HCT116 (cell line): ENCODE measurements at regions not wholly inside any gene's neighbourhood (a gene's known extent, or its start where the extent isn't known, plus 50 kb on each side); places are given as distances from the start of the nearest gene placed in this dataset.

Experiments
- ATAC-seq: fragments of 200-7000 bp; cut with Tn5 transposase; 2 replicates; pipeline ENCODE4 v1.9.1; 2020; ENCODE audit warnings: mild to moderate bottlenecking, moderate library complexity
- BruUV-seq: library from RNA; stranded (reverse); fragments of 400-500 nt; replicated peaks from 2 replicates; lab custom pipeline; 2021; lab: Mats Ljungman, UMichigan
- CTCF ChIA-PET: fragments of 300-600 bp; sonication (Branson Sonifier 250); formaldehyde crosslinking; loops from one replicate; lab custom pipeline; 2021; ENCODE audit warnings: antibody characterized with exemption; lab: Charles Lee
- POLR2A ChIA-PET: fragments of 300-600, 350-600 bp; sonication (Branson Sonifier 250); formaldehyde crosslinking; loops from one replicate; lab custom pipeline; 2021; ENCODE audit warnings: antibody characterized with exemption; lab: Charles Lee
- RAD21 ChIA-PET, 2 experiments: fragments of 300-600 bp; sonication (Branson Sonifier 250); formaldehyde crosslinking; loops; one replicate each; lab custom pipeline; 2023; ENCODE audit warnings: low total read pairs in 2 of 2; ENCODE audit not compliant: uncharacterized antibody in 2 of 2, unreplicated experiment in 2 of 2, low non-redundant PET in 1 of 2; lab: Charles Lee
- DNase-seq: peaks from one replicate; pipeline ENCODE4 v3.0.0-alpha.2; 2010; ENCODE audit warnings: low read depth, low spot score
- H2AFZ ChIP-seq: fragments of 200-600 bp; shearing (Covaris generic), sonication (generic); 2 replicates; pipeline ENCODE4 v1.6.1; 2017; ENCODE audit warnings: low read depth, mixed run types, mixed read lengths, antibody characterized with exemption, low read length; ENCODE audit not compliant: poor library complexity, severe bottlenecking
- H3K27ac ChIP-seq: 2 replicates; pipeline ENCODE4 v1.5.1; 2012; ENCODE audit warnings: low read depth, low read length
- H3K27me3 ChIP-seq: fragments of 200-600 bp; sonication (generic); 2 replicates; pipeline ENCODE4 v1.6.1; 2016; ENCODE audit warnings: mixed run types, low read length, mixed read lengths; ENCODE audit not compliant: insufficient read depth
- H3K36me3 ChIP-seq, 2 experiments: fragments of 200-500 bp in 1 of 2; fragments of 200-600 bp in 1 of 2; sonication (Bioruptor generic) in 1 of 2; sonication (generic) in 1 of 2; 2 replicates each; pipeline versions ENCODE4 v1.5.1 to v1.6.1; 2014 to 2016; ENCODE audit warnings: low read length in 2 of 2, inconsistent platforms in 1 of 2, mixed read lengths in 1 of 2, mixed run types in 1 of 2; ENCODE audit not compliant: insufficient read depth in 2 of 2, control insufficient read depth in 1 of 2
- H3K4me1 ChIP-seq, 2 experiments: fragments of 200-600 bp in 1 of 2; sonication (generic) in 1 of 2; 2 replicates each; pipeline versions ENCODE4 v1.5.1 to v1.6.1; 2012 to 2017; ENCODE audit warnings: low read length in 2 of 2, inconsistent platforms in 1 of 2, mild to moderate bottlenecking in 1 of 2, mixed read lengths in 1 of 2, mixed run types in 1 of 2, moderate library complexity in 1 of 2; ENCODE audit not compliant: insufficient read depth in 2 of 2, control insufficient read depth in 1 of 2
- H3K4me2 ChIP-seq: fragments of 200-600 bp; sonication (generic); 2 replicates; pipeline ENCODE4 v1.6.1; 2017; ENCODE audit warnings: mixed run types, low read length, mixed read lengths
- H3K4me3 ChIP-seq, 2 experiments: fragments of 200-600 bp in 1 of 2; sonication (generic) in 1 of 2; replicated peaks in 1 of 2; 2 replicates each; pipeline ENCODE4 v1.5.1; 2011 to 2016; ENCODE audit warnings: low read length in 2 of 2, control low read depth in 1 of 2, low read depth in 1 of 2, mild to moderate bottlenecking in 1 of 2, mixed read lengths in 1 of 2, mixed run types in 1 of 2
- H3K79me2 ChIP-seq: fragments of 200-600 bp; sonication (generic); 2 replicates; pipeline ENCODE4 v1.6.1; 2017; ENCODE audit warnings: mild to moderate bottlenecking, mixed run types, low read length, moderate library complexity, mixed read lengths; ENCODE audit not compliant: insufficient read depth
- H3K9ac ChIP-seq: fragments of 200-600 bp; sonication (generic); 2 replicates; pipeline ENCODE4 v1.6.1; 2016; ENCODE audit warnings: low read length, mixed read lengths
- H3K9me2 ChIP-seq: fragments of 200-600 bp; sonication (generic), shearing (Covaris generic); 2 replicates; pipeline ENCODE4 v1.6.1; 2017; ENCODE audit warnings: mixed run types, mild to moderate bottlenecking, moderate library complexity; ENCODE audit not compliant: insufficient read depth
- H3K9me3 ChIP-seq, 2 experiments: fragments of 200-500 bp in 1 of 2; fragments of 200-600 bp in 1 of 2; sonication (Bioruptor generic) in 1 of 2; sonication (generic) in 1 of 2; 2 replicates each; pipeline ENCODE4 v1.6.1; 2014 to 2017; ENCODE audit warnings: low read length in 2 of 2, mixed read lengths in 2 of 2, inconsistent platforms in 1 of 2, low read depth in 1 of 2, mild to moderate bottlenecking in 1 of 2, mixed run types in 1 of 2, moderate library complexity in 1 of 2; ENCODE audit not compliant: control insufficient read depth in 1 of 2, insufficient read depth in 1 of 2
- H4K20me1 ChIP-seq: fragments of 200-600 bp; sonication (generic), shearing (Covaris generic); 2 replicates; pipeline ENCODE4 v1.6.1; 2017; ENCODE audit warnings: mixed run types, mild to moderate bottlenecking, moderate library complexity; ENCODE audit not compliant: insufficient read depth
- CBX3 ChIP-seq: IDR thresholded peaks from 2 replicates; pipeline ENCODE4 v1.6.1; 2012; ENCODE audit warnings: low read depth
- EGR1 ChIP-seq: IDR thresholded peaks from 2 replicates; pipeline ENCODE4 v1.6.1; 2012; ENCODE audit warnings: low read depth
- FOSL1 ChIP-seq: IDR thresholded peaks from 2 replicates; pipeline ENCODE4 v1.6.1; 2012; ENCODE audit warnings: low read depth
- JUND ChIP-seq: IDR thresholded peaks from 2 replicates; pipeline ENCODE4 v1.6.1; 2012
- RAD21 ChIP-seq: IDR thresholded peaks from 2 replicates; pipeline ENCODE4 v1.6.1; 2012; ENCODE audit warnings: low read depth, mild to moderate bottlenecking
- SIN3A ChIP-seq: IDR thresholded peaks from 2 replicates; pipeline ENCODE4 v1.6.1; 2012; ENCODE audit warnings: low read depth
- SP1 ChIP-seq: IDR thresholded peaks from 2 replicates; pipeline ENCODE4 v1.6.1; 2012; ENCODE audit warnings: low read depth
- TCF7L2 ChIP-seq: IDR thresholded peaks from 2 replicates; pipeline ENCODE4 v1.7.0; 2011; ENCODE audit warnings: borderline replicate concordance, inconsistent platforms; ENCODE audit not compliant: insufficient read depth, insufficient read length; ENCODE audit errors: extremely low read depth
- YY1 ChIP-seq: IDR thresholded peaks from 2 replicates; pipeline ENCODE4 v1.6.1; 2011; ENCODE audit warnings: low read length, low read depth, moderate library complexity, mild to moderate bottlenecking; ENCODE audit not compliant: insufficient replicate concordance; ENCODE audit errors: extremely low read depth
- ZBTB33 ChIP-seq: IDR thresholded peaks from 2 replicates; pipeline ENCODE4 v1.6.1; 2011; ENCODE audit warnings: mild to moderate bottlenecking, low read length, moderate library complexity; ENCODE audit not compliant: insufficient replicate concordance; ENCODE audit errors: extremely low read depth
- ZFX ChIP-seq: fragments of 450-650 bp; IDR thresholded peaks from 2 replicates; pipeline ENCODE4 v1.6.1; 2017
- intact Hi-C: fragments of 100-400 bp; cut with micrococcal nuclease; formaldehyde crosslinking; loops from 2 replicates; pipeline ENCODE4 v1.10.0; 2022

GRCh38 chr11:120031156-120031555 lies 106.8 kb downstream of the TRIM29 start:
- no peak for ATAC-seq
- Histone ChIP-seq H3K27me3 (no peaks in the 10 kb centered on the region), H3K36me3 (no peaks in the 10 kb centered on the region), H3K4me1 (no peaks in the 10 kb centered on the region), H3K9me2 (no peaks in the 10 kb centered on the region), H2AFZ (no peak overlapping the region), H3K27ac (no peak overlapping the region), H3K4me3 (no peak overlapping the region), H3K4me2 (no peak overlapping the region), H3K9ac (no peak overlapping the region), H3K9me3 (no peaks in the 10 kb centered on the region), H4K20me1 (no peaks in the 10 kb centered on the region), H3K79me2 (no peaks in the 10 kb centered on the region)
- ChIA-PET CTCF (no interaction called here), POLR2A (no interaction called here), RAD21 (no interaction called here)
- no peak for TF ChIP-seq SIN3A
- TF ChIP-seq EGR1 = no peak
- no peak for TF ChIP-seq TCF7L2
- no peak for TF ChIP-seq ZBTB33
- no peak for TF ChIP-seq SP1
- TF ChIP-seq CBX3 = no peak
- no peak for TF ChIP-seq JUND
- no peak for TF ChIP-seq FOSL1
- no peak for TF ChIP-seq RAD21
- BruUV-seq = no TSS peak
- no peak for DNase-seq
- intact Hi-C loops = no loop called here

GRCh38 chr11:120030411-120030810 lies 107.5 kb downstream of the TRIM29 start:
- H3K4me1 ChIP-seq = no peaks in the 10 kb centered on the region
- TF ChIP-seq ZBTB33 (no peak), YY1 (no peak), SP1 (no peak), ZFX (no peak)
- TF ChIP-seq, all 23 proteins: peak for 0
- H4K20me1 ChIP-seq = no peaks in the 10 kb centered on the region
- RAD21 ChIA-PET = no interaction called here
- no peaks in the 10 kb centered on the region for H3K79me2 ChIP-seq
- DNase-seq = no peak
- no TSS peak for BruUV-seq
- no peaks in the 10 kb centered on the region for H3K9me2 ChIP-seq
- H3K27me3 ChIP-seq = no peaks in the 10 kb centered on the region
- no peaks in the 10 kb centered on the region for H3K9me3 ChIP-seq
- intact Hi-C loops = no loop called here
- no peaks in the 10 kb centered on the region for H3K36me3 ChIP-seq
- POLR2A ChIA-PET = no interaction called here
- no peak overlapping the region for H3K9ac ChIP-seq
- no peak overlapping the region for H3K4me2 ChIP-seq
- H3K27ac ChIP-seq = no peak overlapping the region
- no peak overlapping the region for H2AFZ ChIP-seq
- no peak overlapping the region for H3K4me3 ChIP-seq
- CTCF ChIA-PET = no interaction called here
- ATAC-seq = no peak
